Coronary artery (tissue), 2 donors: ENCODE measurements at regions not wholly inside any gene's neighbourhood (a gene's known extent, or its start where the extent isn't known, plus 50 kb on each side); places are given as distances from the start of the nearest gene placed in this dataset.

Experiments used
- DNase-seq: peaks from one replicate; pipeline ENCODE4 v3.0.0-alpha.2; 2017; ENCODE audit warnings: low spot score
- H3K27ac ChIP-seq, 2 donors: fragments of 200-600 bp; sonication (generic); one replicate each; pipeline ENCODE4 v1.5.1; 2016 to 2019
- H3K4me3 ChIP-seq: fragments of 200-600 bp; sonication (generic); 2 replicates; pipeline ENCODE4 v1.5.1; 2016; ENCODE audit warnings: mild to moderate bottlenecking, moderate library complexity
- TF ChIP-seq, protein P1 (sequence below): fragments of 200-600 bp; sonication (generic); IDR thresholded peaks from one replicate; pipeline ENCODE4 v1.5.1; 2019; ENCODE audit warnings: antibody characterized with exemption

DNA sequence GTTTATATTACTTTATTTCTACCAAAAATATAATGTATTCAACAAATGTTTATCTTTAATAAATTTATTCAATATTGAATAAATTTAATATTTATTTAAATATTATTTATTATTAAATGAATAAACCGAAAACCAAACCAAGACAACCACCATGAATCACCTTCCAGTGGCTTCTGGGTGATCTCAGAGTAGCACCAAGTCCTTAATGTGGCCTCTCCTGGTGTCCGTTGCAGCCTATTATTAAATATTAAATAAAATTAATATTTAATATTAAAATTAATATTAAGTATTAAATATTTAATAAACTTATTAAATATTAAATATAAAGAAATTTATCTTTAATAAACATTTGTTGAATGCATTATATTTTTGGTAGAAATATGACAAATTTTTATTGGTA, 143.3 kb upstream of the PLPP4 start:
- H3K4me3 ChIP-seq = no peak overlapping the region
- no peak for DNase-seq
- H3K27ac ChIP-seq = no peak overlapping the region
- TF ChIP-seq, protein P1, sequence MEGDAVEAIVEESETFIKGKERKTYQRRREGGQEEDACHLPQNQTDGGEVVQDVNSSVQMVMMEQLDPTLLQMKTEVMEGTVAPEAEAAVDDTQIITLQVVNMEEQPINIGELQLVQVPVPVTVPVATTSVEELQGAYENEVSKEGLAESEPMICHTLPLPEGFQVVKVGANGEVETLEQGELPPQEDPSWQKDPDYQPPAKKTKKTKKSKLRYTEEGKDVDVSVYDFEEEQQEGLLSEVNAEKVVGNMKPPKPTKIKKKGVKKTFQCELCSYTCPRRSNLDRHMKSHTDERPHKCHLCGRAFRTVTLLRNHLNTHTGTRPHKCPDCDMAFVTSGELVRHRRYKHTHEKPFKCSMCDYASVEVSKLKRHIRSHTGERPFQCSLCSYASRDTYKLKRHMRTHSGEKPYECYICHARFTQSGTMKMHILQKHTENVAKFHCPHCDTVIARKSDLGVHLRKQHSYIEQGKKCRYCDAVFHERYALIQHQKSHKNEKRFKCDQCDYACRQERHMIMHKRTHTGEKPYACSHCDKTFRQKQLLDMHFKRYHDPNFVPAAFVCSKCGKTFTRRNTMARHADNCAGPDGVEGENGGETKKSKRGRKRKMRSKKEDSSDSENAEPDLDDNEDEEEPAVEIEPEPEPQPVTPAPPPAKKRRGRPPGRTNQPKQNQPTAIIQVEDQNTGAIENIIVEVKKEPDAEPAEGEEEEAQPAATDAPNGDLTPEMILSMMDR = no peak

DNA sequence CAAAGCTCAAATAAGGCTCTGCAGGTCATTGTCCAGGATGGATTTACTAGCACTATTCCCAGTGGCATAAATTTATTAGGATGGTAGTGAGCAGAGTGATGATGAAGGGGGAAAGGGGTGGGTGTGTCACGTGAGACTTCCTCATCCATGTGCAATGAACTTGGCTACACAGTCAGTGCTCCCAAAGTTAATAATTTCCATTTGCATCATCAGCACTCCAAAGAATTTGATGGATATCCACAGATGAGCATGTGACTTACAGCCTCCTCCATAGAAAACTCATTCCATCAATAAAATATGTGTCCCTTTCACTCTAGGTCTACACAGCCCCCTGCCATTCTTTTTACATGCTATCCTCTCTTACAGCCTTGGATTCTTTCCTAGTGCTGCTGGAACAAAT, 142.6 kb upstream of the PLPP4 start:
- TF ChIP-seq, protein P1 = no peak
- Histone ChIP-seq H3K27ac (no peak overlapping the region), H3K4me3 (no peak overlapping the region)
- DNase-seq = no peak

DNA sequence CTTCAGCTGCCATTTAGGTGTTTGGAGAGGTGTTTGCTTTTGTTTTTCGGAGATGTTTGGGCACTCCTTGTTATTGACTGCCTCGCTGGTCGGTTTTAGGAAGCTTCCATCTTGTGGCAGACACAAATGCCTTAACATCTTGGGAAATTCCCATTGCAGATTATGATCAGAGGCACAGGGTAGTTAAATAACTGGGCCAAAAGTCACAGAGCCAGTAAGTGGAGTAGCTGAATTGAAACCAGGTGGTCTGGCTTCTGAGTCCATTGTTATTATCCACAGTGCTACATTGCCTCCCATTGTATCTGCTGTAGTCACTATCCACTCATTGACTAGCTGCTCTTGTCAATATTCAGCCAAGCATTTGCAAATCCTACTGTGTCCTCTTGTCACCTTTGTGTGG, 138.2 kb upstream of the PLPP4 start:
- H3K27ac ChIP-seq = no peak overlapping the region
- TF ChIP-seq, protein P1 = no peak
- DNase-seq = no peak
- H3K4me3 ChIP-seq = no peak overlapping the region

DNA sequence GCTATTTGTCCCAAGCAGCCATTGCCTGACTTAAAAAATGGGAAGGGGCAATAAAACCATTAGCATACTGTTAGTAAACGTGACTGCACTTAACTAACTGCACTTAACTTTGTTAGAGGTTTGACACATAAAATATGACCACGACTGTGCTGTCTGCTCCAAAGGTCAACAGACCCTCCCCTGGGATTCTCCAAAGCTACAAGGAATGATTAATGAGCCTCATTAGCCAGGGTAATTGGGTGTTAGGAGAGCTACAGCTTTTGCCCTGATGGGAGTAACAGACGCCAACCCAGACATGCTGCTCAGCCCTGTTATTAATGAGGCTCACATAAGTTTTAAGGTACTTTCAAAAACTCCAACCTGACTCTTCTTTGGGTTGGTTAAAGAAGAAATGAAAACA, 129.4 kb upstream of the PLPP4 start:
- DNase-seq = no peak
- TF ChIP-seq, protein P1 = no peak
- H3K27ac ChIP-seq = no peak overlapping the region
- H3K4me3 ChIP-seq = no peak overlapping the region

DNA sequence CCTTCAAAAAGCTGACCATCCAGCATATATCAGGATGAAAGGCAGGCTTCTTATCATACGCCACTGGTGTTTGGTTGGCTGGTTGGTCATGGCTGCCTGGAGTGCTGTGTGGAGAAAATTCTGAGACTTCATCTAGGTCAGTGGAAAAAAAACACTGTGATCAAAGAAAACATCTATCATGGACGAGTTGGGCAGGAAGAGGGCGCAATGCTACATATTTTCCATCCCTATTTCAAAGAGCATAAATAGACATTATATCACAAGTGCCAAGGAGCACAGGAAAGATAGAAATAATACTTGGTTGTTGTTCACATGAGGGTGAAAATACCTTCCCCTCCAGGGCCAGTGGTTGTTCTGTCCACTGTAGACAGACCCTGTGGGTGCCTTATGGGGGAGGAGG, 128.4 kb upstream of the PLPP4 start:
- TF ChIP-seq, protein P1 = no peak
- Histone ChIP-seq H3K4me3 (no peak overlapping the region), H3K27ac (no peak overlapping the region)
- no peak for DNase-seq

DNA sequence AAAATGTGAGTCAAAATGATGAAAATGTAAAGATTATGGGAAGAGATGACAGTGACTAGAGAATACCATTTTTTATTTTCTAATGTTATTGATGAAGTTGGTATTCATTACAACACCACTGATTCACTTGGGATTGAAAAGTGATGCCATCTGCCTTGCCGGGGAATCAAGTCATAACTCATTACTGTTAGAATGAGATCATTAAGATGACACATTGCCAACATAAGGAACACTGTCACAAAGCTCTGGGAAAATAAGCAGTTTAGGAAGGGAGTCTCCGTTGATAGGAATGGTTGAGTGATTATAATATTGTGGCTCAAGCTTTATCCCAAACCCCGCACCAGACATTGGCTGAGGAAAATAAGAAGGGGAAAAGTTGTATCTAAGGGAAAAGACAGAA, 121.5 kb upstream of the PLPP4 start:
- no peak overlapping the region for H3K27ac ChIP-seq
- TF ChIP-seq, protein P1 = no peak
- H3K4me3 ChIP-seq = no peak overlapping the region
- DNase-seq = no peak

DNA sequence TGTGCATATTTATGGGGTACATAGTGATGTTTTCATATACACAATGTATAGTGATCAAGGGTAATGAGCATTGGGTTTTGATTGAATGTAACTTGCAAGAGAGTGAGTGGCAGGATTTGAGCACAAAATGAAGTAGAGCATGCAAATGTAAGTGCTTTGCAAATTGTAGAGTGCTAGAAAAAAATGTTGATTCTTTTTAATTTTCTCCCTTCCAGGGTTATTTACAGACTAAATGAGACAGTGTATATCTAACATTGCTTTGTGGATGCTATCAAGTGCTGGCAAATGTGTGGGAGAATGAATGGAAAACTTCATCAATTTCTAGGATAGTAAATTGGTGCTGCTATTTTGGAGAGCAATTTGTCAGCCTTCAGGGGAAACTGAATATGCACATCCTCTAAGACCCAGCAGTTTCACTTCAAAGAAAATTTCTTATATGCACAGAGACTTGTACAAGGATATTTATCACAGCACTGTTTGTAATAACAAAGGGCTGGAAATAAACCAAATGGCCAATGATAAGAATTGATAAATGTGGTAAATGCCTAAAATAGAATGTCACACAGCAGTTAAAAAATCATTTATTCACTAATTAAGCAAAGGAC, 120.6 kb upstream of the PLPP4 start:
- no peak for DNase-seq
- Histone ChIP-seq H3K4me3 (no peak overlapping the region), H3K27ac (no peak overlapping the region)
- TF ChIP-seq, protein P1 = no peak
